Heart left ventricle (tissue), 13 donors: ENCODE measurements at regions not wholly inside any gene's neighbourhood (a gene's known extent, or its start where the extent isn't known, plus 50 kb on each side); places are given as distances from the start of the nearest gene placed in this dataset.

ENCODE experiments used
- CTCF ChIP-seq, 12 donors: fragments of 200-600 bp; sonication (generic) in 4 of 12; IDR thresholded peaks; one replicate each; pipeline versions ENCODE4 v1.5.0 to v1.8.0; 2018 to 2022; ENCODE audit warnings: antibody characterized with exemption in 12 of 12, mild to moderate bottlenecking in 5 of 12
- POLR2A ChIP-seq, 2 donors: fragments of 450-650 bp; IDR thresholded peaks; one replicate each; pipeline ENCODE4 v1.6.1; 2017; ENCODE audit warnings: antibody characterized with exemption in 2 of 2, mild to moderate bottlenecking in 2 of 2, moderate library complexity in 2 of 2
- donor health status: ischemic (EF 13 %, LVEDD 7.1; RV severe dilation, severe dysfunction).
- donor health status: DM: no; HTN: yes; CAD: no.
- donor health status: DM: no; HTN: no; CAD: no.
- donor health status: ischemic (EF 25% LVEDD 6.9; RV normal size, moderate dysfunction).
- donor health status: ischemic (EF 25% LVEDD 5.7; RV mildly dilated, moderate dysfunction).
- donor health status: ischemic (EF 35%, LVEDD 5.7; RV mildly dilated, moderate dysfunction).
- donor health status: nonischemic (EF 11% LVEDD 7.7; RV severe dilation, severe dysfunction).
- donor health status: DM: yes; HTN: yes; CAD: no.
- donor health status: PGD.
- donor health status: ischemic (EF 29% LVEDD 5.4; RV normal size, mild dysfunction).
- donor health status: nonischemic (EF 23%, LVEDD 6.1; RV moderate dilation, normal function).

- no peak for TF ChIP-seq POLR2A (IDR thresholded peaks at IDR 0.05)
- peak; percentile 90 to 97 (median 96) for TF ChIP-seq CTCF (IDR thresholded peaks at IDR 0.05)
These were observed 306.4 kb downstream of the DUSP10 start for GRCh38 chr1:221435504-221435904.
